ENCODE measurements at regions not wholly inside any gene's neighbourhood (a gene's known extent, or its start where the extent isn't known, plus 50 kb on each side); places are given as distances from the start of the nearest gene placed in this dataset.
"Not testable (repeated sequence)": the region's sequence is repeated elsewhere in the genome, so short reads cannot be mapped to it uniquely, and the experiment has no call there.

GRCh38 chr6:140185991-140186390 is 811.5 kb upstream of the CITED2 start:
- DNase-seq = no peak

GRCh38 chr6:140183881-140184280 is 809.4 kb upstream of the CITED2 start:
- no peak for DNase-seq

- DNase-seq = no peak
Observed at GRCh38 chr6:140182821-140183220, 808.4 kb upstream of the CITED2 start.

- DNase-seq = no peak
Observed at GRCh38 chr6:140181876-140182275, 807.4 kb upstream of the CITED2 start.

- no peak for DNase-seq
Observed at GRCh38 chr6:140180306-140180705, 805.9 kb upstream of the CITED2 start.

- DNase-seq = no peak
Observed at GRCh38 chr6:140178935-140179334, 804.5 kb upstream of the CITED2 start.

- no peak for DNase-seq
Observed at GRCh38 chr6:140178520-140178919, 804.1 kb upstream of the CITED2 start.

GRCh38 chr6:140176306-140176705 is 801.9 kb upstream of the CITED2 start:
- no peak for DNase-seq

- DNase-seq = no peak
Observed at GRCh38 chr6:140175486-140175885, 801.0 kb upstream of the CITED2 start.

GRCh38 chr6:140174524-140174923 is 800.1 kb upstream of the CITED2 start:
- DNase-seq = peak; percentile 18

- no peak for DNase-seq
Observed at GRCh38 chr6:140168365-140168764, 793.9 kb upstream of the CITED2 start.

- DNase-seq = no peak
Observed at GRCh38 chr6:140160909-140161308, 786.5 kb upstream of the CITED2 start.

GRCh38 chr6:140160494-140160893 is 786.0 kb upstream of the CITED2 start:
- DNase-seq = no peak

- no peak for DNase-seq
Observed at GRCh38 chr6:140156131-140156530, 781.7 kb upstream of the CITED2 start.

GRCh38 chr6:140155451-140156126 is 781.1 kb upstream of the CITED2 start:
- DNase-seq = no peak

- DNase-seq = no peak
Observed at GRCh38 chr6:140153703-140154102, 779.3 kb upstream of the CITED2 start.

- not testable (repeated sequence) for DNase-seq
Observed at GRCh38 chr6:140147825-140148814, 773.7 kb upstream of the CITED2 start.

- DNase-seq = no peak
Observed at GRCh38 chr6:140140891-140141290, 766.4 kb upstream of the CITED2 start.

GRCh38 chr6:140138311-140139010 is 764.0 kb upstream of the CITED2 start:
- DNase-seq = no peak

GRCh38 chr6:140134224-140134623 is 759.8 kb upstream of the CITED2 start:
- no peak for DNase-seq

- no peak for DNase-seq
Observed at GRCh38 chr6:140130074-140130473, 755.6 kb upstream of the CITED2 start.

GRCh38 chr6:140124498-140124897 is 750.0 kb upstream of the CITED2 start:
- no peak for DNase-seq

- no peak for DNase-seq
Observed at GRCh38 chr6:140108167-140108566, 733.7 kb upstream of the CITED2 start.

All from SIG-M5 (cell line).